ENCODE measurements at regions not wholly inside any gene's neighbourhood (a gene's known extent, or its start where the extent isn't known, plus 50 kb on each side); places are given as distances from the start of the nearest gene placed in this dataset.

- FAIRE-seq, result no peak
Observed at GRCh38 chr10:123613346-123613850, 52.8 kb upstream of the GPR26 start.

GRCh38 chr10:123614888-123615287 is 51.3 kb upstream of the GPR26 start:
- DNase-seq (ENCODE audit: extremely low spot score, insufficient read length, low read depth), result no peak
- FAIRE-seq, result no peak

More at GRCh38 chr10:123613346-123613850, 52.8 kb upstream of the GPR26 start:
- no peak for DNase-seq (ENCODE audit: extremely low spot score, insufficient read length, low read depth)

Data from GM18507 (cell line).